ENCODE measurements at regions not wholly inside any gene's neighbourhood (a gene's known extent, or its start where the extent isn't known, plus 50 kb on each side); places are given as distances from the start of the nearest gene placed in this dataset.

GRCh38 chr6:146911635-146912215 is 292.5 kb upstream of the STXBP5 start:
- no peaks in the 10 kb centered on the region for H3K27me3 ChIP-seq (ENCODE audit: insufficient read depth, low read length)
- H3K4me1 ChIP-seq (ENCODE audit: insufficient read depth, low read length): peaks cover 34% of the 10 kb centered on the region
- no peak overlapping the region for H3K9ac ChIP-seq (ENCODE audit: low read length)
- H2AFZ ChIP-seq (ENCODE audit: low read depth, low read length): no peak overlapping the region
- no peak overlapping the region for H3K27ac ChIP-seq (ENCODE audit: low read depth, low read length)
- H3K36me3 Mint-ChIP-seq (ENCODE audit: low read depth, unreplicated experiment): peaks cover 2% of the 10 kb centered on the region
- H4K20me1 ChIP-seq (ENCODE audit: insufficient read depth, low read length): no peaks in the 10 kb centered on the region
- H3K4me1 Mint-ChIP-seq (ENCODE audit: low read depth, unreplicated experiment): peaks cover 47% of the 10 kb centered on the region
- no peaks in the 10 kb centered on the region for H3K36me3 ChIP-seq (ENCODE audit: insufficient read depth, low read length)
- no peaks in the 10 kb centered on the region for H3K79me2 ChIP-seq (ENCODE audit: insufficient read depth, low read length)
- DNase-seq (ENCODE audit: low read depth) (no peak), FAIRE-seq (no peak)
- H3K9me3 Mint-ChIP-seq (ENCODE audit: unreplicated experiment): no peaks in the 10 kb centered on the region
- no peaks in the 10 kb centered on the region for H3K27me3 Mint-ChIP-seq (ENCODE audit: low read depth, unreplicated experiment)
- H3K4me3 ChIP-seq (ENCODE audit: insufficient read depth, low read depth, low read length): no peak overlapping the region
- H3K4me3 Mint-ChIP-seq (ENCODE audit: unreplicated experiment): no peak overlapping the region
- H3K27ac Mint-ChIP-seq (ENCODE audit: unreplicated experiment): no peak overlapping the region
- H3K9me3 ChIP-seq (ENCODE audit: insufficient read depth, low read depth, low read length): no peaks in the 10 kb centered on the region
- TF ChIP-seq EZH2 (IDR thresholded peaks at IDR 0.05; ENCODE audit: insufficient read depth, low read length) (no peak), CTCF (IDR thresholded peaks at IDR 0.05; ENCODE audit: insufficient read depth, low read depth, low read length) (no peak)
- no peak overlapping the region for H3K4me2 ChIP-seq (ENCODE audit: low read length)

GRCh38 chr6:146912730-146913685 is 291.2 kb upstream of the STXBP5 start:
- Mint-ChIP-seq H3K9me3 (ENCODE audit: unreplicated experiment) (no peaks in the 10 kb centered on the region), H3K27me3 (ENCODE audit: low read depth, unreplicated experiment) (no peaks in the 10 kb centered on the region), H3K4me1 (ENCODE audit: low read depth, unreplicated experiment) (peaks cover 47% of the 10 kb centered on the region), H3K36me3 (ENCODE audit: low read depth, unreplicated experiment) (peaks cover 2% of the 10 kb centered on the region), H3K27ac (ENCODE audit: unreplicated experiment) (peak overlapping the region; percentile 100), H3K4me3 (ENCODE audit: unreplicated experiment) (no peak overlapping the region)
- DNase-seq (ENCODE audit: low read depth) (peak; percentile 33), FAIRE-seq (no peak)
- H3K9me3 ChIP-seq (ENCODE audit: insufficient read depth, low read depth, low read length): no peaks in the 10 kb centered on the region
- H3K27me3 ChIP-seq (ENCODE audit: insufficient read depth, low read length): no peaks in the 10 kb centered on the region
- H3K27ac ChIP-seq (ENCODE audit: low read depth, low read length): peak overlapping the region; percentile 99
- H2AFZ ChIP-seq (ENCODE audit: low read depth, low read length): peak overlapping the region; percentile 45
- peak overlapping the region; percentile 82 for H3K4me2 ChIP-seq (ENCODE audit: low read length)
- peaks cover 34% of the 10 kb centered on the region for H3K4me1 ChIP-seq (ENCODE audit: insufficient read depth, low read length)
- TF ChIP-seq EZH2 (IDR thresholded peaks at IDR 0.05; ENCODE audit: insufficient read depth, low read length): no peak
- no peak for TF ChIP-seq CTCF (IDR thresholded peaks at IDR 0.05; ENCODE audit: insufficient read depth, low read depth, low read length)
- H3K36me3 ChIP-seq (ENCODE audit: insufficient read depth, low read length): no peaks in the 10 kb centered on the region
- peak overlapping the region; percentile 87 for H3K9ac ChIP-seq (ENCODE audit: low read length)
- no peak overlapping the region for H3K4me3 ChIP-seq (ENCODE audit: insufficient read depth, low read depth, low read length)
- H3K79me2 ChIP-seq (ENCODE audit: insufficient read depth, low read length): no peaks in the 10 kb centered on the region
- no peaks in the 10 kb centered on the region for H4K20me1 ChIP-seq (ENCODE audit: insufficient read depth, low read length)
